Keratinocyte (primary cell): ENCODE measurements at regions not wholly inside any gene's neighbourhood (a gene's known extent, or its start where the extent isn't known, plus 50 kb on each side); places are given as distances from the start of the nearest gene placed in this dataset.

Experiments used
- EZH2 ChIP-seq: IDR thresholded peaks from one replicate; pipeline ENCODE4 v1.6.1; 2012; ENCODE audit warnings: inconsistent platforms, mild to moderate bottlenecking, low read length, moderate library complexity
- TF ChIP-seq, protein P1 (sequence below), 3 experiments: IDR thresholded peaks in 1 of 3; conservative IDR thresholded peaks in 1 of 3; optimal IDR thresholded peaks in 1 of 3; 2 replicates in 2 of 3; 3 replicates in 1 of 3; pipeline versions ENCODE3 to v1.5.1; 2011; ENCODE audit warnings: low read length in 3 of 3, mild to moderate bottlenecking in 3 of 3, moderate library complexity in 2 of 3, control low read depth in 1 of 3, inconsistent platforms in 1 of 3; ENCODE audit not compliant: insufficient read depth in 2 of 3; ENCODE audit errors: extremely low read depth in 1 of 3

DNA sequence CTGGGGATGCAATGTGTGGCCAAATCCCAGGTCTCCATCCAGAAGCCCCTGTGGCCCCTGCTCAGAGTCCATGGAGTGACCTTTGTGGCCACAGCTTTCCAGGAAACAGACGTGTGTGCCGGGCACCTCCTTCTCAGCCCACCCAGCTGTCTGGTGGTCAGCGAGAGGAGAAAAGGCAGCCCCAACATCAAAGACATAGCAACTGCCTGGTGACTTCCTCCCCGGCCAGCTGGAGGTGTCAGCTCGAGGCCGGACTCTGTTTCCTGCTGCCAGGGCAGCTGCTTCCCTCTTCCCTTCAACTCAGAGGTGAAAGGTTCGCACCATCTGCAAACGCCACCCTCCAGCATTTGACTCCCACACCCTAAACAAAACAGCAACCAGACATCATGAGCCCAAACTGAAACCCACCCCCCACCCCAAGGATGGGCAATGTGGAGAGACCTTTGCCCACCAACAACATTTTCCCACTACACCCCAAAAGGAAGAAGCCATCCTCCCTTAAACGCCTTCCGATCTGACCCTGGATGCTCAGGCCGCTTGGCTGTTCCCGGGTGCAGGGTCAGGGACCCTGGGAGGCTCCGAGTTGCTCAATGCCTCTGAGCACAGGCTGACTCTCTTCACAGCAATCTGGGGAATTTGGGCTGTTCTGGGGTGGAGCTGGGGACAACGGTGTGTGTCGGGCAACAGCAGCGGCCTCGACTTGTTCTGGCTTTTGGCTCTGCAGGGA lies 162.3 kb downstream of the PSMG1 start:
- TF ChIP-seq, protein P1, sequence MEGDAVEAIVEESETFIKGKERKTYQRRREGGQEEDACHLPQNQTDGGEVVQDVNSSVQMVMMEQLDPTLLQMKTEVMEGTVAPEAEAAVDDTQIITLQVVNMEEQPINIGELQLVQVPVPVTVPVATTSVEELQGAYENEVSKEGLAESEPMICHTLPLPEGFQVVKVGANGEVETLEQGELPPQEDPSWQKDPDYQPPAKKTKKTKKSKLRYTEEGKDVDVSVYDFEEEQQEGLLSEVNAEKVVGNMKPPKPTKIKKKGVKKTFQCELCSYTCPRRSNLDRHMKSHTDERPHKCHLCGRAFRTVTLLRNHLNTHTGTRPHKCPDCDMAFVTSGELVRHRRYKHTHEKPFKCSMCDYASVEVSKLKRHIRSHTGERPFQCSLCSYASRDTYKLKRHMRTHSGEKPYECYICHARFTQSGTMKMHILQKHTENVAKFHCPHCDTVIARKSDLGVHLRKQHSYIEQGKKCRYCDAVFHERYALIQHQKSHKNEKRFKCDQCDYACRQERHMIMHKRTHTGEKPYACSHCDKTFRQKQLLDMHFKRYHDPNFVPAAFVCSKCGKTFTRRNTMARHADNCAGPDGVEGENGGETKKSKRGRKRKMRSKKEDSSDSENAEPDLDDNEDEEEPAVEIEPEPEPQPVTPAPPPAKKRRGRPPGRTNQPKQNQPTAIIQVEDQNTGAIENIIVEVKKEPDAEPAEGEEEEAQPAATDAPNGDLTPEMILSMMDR (optimal IDR thresholded peaks at IDR 0.05 in 1 of 3, IDR thresholded peaks at IDR 0.05 in 1 of 3, conservative IDR thresholded peaks at IDR 0.05 in 1 of 3; ENCODE audit: extremely low read depth in 1 of 3, insufficient read depth in 2 of 3, low read length in 3 of 3) = no peak
- no peak for TF ChIP-seq EZH2
